Activated naive CD4-positive, alpha-beta T cell treated with anti-CD3 and anti-CD28 coated beads, Interleukin-2, amount 50 U/mL, for 72 hours (primary cell): ENCODE measurements at regions not wholly inside any gene's neighbourhood (a gene's known extent, or its start where the extent isn't known, plus 50 kb on each side); places are given as distances from the start of the nearest gene placed in this dataset.

Experiments
- ATAC-seq, 2 donors: fragments of 150-1000 bp; cut with Tn5 transposase; 2 replicates each; pipeline ENCODE4 v1.10.0; 2021; ENCODE audit warnings: mild to moderate bottlenecking in 2 of 2, moderate library complexity in 2 of 2
- DNase-seq, 2 donors: peaks; one replicate each; pipeline ENCODE4 v3.0.0; 2021 to 2022; ENCODE audit warnings: low spot score in 2 of 2
- H3K27ac Mint-ChIP-seq, 2 donors: one replicate each; pipeline ENCODE4 v1.8.0; 2022; ENCODE audit warnings: mild to moderate bottlenecking in 2 of 2, mixed read lengths in 2 of 2
- H3K36me3 Mint-ChIP-seq, 2 donors: one replicate each; pipeline ENCODE4 v1.8.0; 2022; ENCODE audit warnings: mixed read lengths in 2 of 2
- H3K9me3 Mint-ChIP-seq, 2 donors: one replicate each; pipeline ENCODE4 v1.8.0; 2022; ENCODE audit warnings: mixed read lengths in 2 of 2

- Mint-ChIP-seq H3K9me3 (no peaks in the 10 kb centered on the region), H3K27ac (peak overlapping the region in 1 of 2 donors; percentile 2), H3K36me3 (no peaks in the 10 kb centered on the region)
- DNase-seq (no peak), ATAC-seq (no peak)
These were observed 68.0 kb upstream of the PPP1R3C start for GRCh38 chr10:91700788-91701444.

DNA sequence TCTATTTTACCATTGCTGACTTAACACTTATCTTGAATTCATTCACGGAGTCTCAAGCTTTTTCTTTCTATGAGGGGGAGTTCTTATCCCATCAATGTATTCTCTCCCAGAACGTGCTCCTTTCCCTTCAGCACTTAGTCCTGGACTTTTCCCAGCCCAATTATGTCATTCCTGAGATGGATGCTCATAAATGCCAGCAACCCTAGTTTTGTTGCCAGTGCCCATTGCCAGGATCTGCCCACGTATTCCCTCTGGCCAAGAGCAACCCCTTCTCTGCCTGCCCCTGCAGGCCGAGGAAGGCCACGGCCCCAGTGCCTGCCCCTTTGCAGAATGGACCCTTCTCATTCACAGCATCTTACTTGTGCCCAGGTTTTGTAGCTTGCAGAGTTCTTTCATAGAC, 67.4 kb upstream of the PPP1R3C start:
- Mint-ChIP-seq H3K9me3 (no peaks in the 10 kb centered on the region), H3K36me3 (no peaks in the 10 kb centered on the region), H3K27ac (no peak overlapping the region)
- ATAC-seq (no peak), DNase-seq (no peak)

- ATAC-seq (no peak), DNase-seq (no peak)
- Mint-ChIP-seq H3K36me3 (no peaks in the 10 kb centered on the region), H3K27ac (no peak overlapping the region), H3K9me3 (no peaks in the 10 kb centered on the region)
These were observed 65.4 kb upstream of the PPP1R3C start for GRCh38 chr10:91698258-91698657.

DNA sequence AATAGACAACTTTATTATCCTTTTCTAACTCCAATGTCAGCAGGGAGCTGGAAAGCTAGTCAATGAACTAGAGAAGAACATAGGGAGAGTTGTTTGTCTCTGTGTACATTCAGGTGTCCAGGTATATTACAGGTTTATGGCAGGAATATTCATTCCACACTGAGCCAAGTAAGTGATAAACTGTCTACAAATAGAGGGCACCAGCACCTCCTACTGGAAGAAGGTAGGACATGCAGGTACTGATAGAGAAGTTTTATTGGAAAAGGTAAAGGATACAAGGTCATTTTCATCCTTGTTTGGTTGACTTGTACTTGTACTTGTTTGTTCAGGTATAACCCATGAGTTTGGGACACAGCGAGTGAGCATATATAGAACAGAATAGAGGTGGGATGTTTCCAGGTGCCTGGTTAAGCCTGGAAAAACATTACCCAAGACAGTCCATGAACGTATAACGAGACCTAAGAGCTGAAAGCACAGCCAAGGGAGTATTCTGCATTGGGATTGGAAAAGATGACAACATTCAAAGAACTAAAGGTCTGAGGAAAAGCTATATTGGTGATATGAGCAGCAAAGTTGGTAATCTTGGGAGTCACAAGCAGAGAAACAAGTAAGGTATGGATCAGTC, 61.4 kb upstream of the PPP1R3C start:
- DNase-seq (peak in 1 of 2 donors; percentile 17), ATAC-seq (peak in 1 of 2 donors; percentile 44)
- Mint-ChIP-seq H3K27ac (no peak overlapping the region), H3K36me3 (no peaks in the 10 kb centered on the region), H3K9me3 (no peaks in the 10 kb centered on the region)

- no peaks in the 10 kb centered on the region for H3K36me3 Mint-ChIP-seq
- H3K27ac Mint-ChIP-seq = no peak overlapping the region
- no peak for DNase-seq
- H3K9me3 Mint-ChIP-seq = no peaks in the 10 kb centered on the region
- no peak for ATAC-seq
These were observed 59.1 kb upstream of the PPP1R3C start for GRCh38 chr10:91691981-91692380.

GRCh38 chr10:91690996-91691676, 58.3 kb upstream of the PPP1R3C start:
- Mint-ChIP-seq H3K27ac (no peak overlapping the region), H3K9me3 (no peaks in the 10 kb centered on the region), H3K36me3 (no peaks in the 10 kb centered on the region)
- DNase-seq = no peak
- ATAC-seq = no peak

- ATAC-seq = no peak
- H3K36me3 Mint-ChIP-seq = no peaks in the 10 kb centered on the region
- H3K9me3 Mint-ChIP-seq = no peaks in the 10 kb centered on the region
- no peak overlapping the region for H3K27ac Mint-ChIP-seq
- no peak for DNase-seq
These were observed 57.5 kb upstream of the PPP1R3C start for GRCh38 chr10:91690412-91690811.

DNA sequence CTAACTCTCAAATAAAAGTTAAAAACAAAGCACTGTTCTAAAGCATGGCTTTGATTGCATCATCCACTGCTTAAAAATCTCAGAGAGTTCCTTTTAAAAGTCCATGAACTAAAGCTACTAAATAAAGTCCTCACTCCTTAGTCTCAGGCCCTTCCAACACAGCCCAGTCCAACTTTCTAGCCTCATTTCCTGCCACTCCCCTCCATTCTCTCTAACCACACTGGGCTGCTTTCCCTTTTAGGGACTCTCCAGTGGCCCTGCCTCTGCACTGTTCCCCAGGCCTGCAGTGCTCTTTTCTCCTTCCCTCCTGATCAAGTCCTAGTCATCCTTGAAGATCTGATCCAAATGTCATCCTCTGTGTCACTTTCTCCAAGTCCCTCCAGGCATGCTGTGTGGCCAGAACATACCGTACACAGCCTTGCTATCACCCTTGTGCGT, 56.9 kb upstream of the PPP1R3C start:
- no peaks in the 10 kb centered on the region for H3K9me3 Mint-ChIP-seq
- no peaks in the 10 kb centered on the region for H3K36me3 Mint-ChIP-seq
- ATAC-seq = peak in 1 of 2 donors; percentile 56
- no peak overlapping the region for H3K27ac Mint-ChIP-seq
- no peak for DNase-seq

- Mint-ChIP-seq H3K27ac (peak overlapping the region in 1 of 2 donors; percentile 45), H3K9me3 (no peaks in the 10 kb centered on the region), H3K36me3 (no peaks in the 10 kb centered on the region)
- DNase-seq (no peak), ATAC-seq (no peak)
These were observed 52.0 kb upstream of the PPP1R3C start for GRCh38 chr10:91684841-91685240.

DNA sequence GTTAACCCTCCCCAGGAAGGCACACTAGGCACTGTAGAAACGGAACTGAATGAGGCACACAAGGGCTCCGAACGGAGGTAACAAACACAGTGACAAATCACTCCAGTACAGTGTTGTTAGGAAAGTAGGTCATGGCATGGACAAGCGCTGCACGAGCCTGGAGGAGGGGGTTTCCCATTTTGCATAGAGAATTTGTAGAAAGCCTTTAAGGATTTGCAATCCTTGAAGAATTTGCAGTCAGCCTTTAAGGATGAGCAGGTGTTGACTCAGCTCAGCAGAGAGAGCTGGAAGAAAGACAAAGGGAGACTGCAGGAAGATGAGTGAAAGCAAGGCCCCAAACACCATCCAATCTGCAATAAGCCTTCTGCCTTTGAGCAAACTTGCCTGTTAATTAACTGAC, 51.1 kb upstream of the PPP1R3C start:
- DNase-seq = no peak
- no peak for ATAC-seq
- H3K9me3 Mint-ChIP-seq = no peaks in the 10 kb centered on the region
- H3K36me3 Mint-ChIP-seq = no peaks in the 10 kb centered on the region
- no peak overlapping the region for H3K27ac Mint-ChIP-seq

DNA sequence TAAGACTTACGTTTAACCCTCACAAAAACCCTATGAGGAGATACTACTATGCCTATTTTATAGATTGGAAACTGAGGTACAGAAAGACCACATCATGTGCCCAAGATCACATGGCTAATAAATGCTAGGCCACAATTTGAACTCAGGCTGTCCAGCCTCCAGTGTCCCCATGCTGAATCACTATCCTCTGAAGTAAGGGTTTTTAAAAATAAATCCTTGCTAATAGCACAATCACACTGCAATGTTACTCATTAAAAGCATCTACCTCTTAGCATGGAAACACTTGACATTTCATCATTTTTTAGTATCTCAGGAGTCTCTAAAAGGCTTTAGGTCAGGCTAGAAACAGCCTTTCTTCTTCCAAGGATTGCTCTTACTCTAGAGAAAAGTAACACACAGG, 50.0 kb upstream of the PPP1R3C start:
- DNase-seq (no peak), ATAC-seq (no peak)
- Mint-ChIP-seq H3K36me3 (no peaks in the 10 kb centered on the region), H3K27ac (no peak overlapping the region), H3K9me3 (no peaks in the 10 kb centered on the region)
